Progenitor cell of endocrine pancreas (in vitro differentiated cells): ENCODE measurements at regions not wholly inside any gene's neighbourhood (a gene's known extent, or its start where the extent isn't known, plus 50 kb on each side); places are given as distances from the start of the nearest gene placed in this dataset.

Experiments
- DNase-seq: peaks from one replicate; pipeline ENCODE4 v3.0.0; 2021; ENCODE audit warnings: low spot score; ENCODE audit not compliant: unreplicated experiment
- H3K27ac Mint-ChIP-seq: 2 replicates; pipeline ENCODE4 v1.8.0; 2021; ENCODE audit warnings: mild to moderate bottlenecking, moderate library complexity, mixed read lengths
- H3K27me3 Mint-ChIP-seq: 2 replicates; pipeline ENCODE4 v1.8.0; 2021; ENCODE audit warnings: mixed read lengths
- H3K36me3 Mint-ChIP-seq: 2 replicates; pipeline ENCODE4 v1.8.0; 2022; ENCODE audit warnings: mixed read lengths; ENCODE audit not compliant: insufficient read depth
- H3K4me1 Mint-ChIP-seq: 2 replicates; pipeline ENCODE4 v1.8.0; 2021; ENCODE audit warnings: low read depth, mixed read lengths
- H3K4me3 Mint-ChIP-seq: 2 replicates; pipeline ENCODE4 v1.8.0; 2021; ENCODE audit warnings: low read depth, mild to moderate bottlenecking, moderate library complexity, mixed read lengths
- H3K9me3 Mint-ChIP-seq: 2 replicates; pipeline ENCODE4 v1.8.0; 2021; ENCODE audit warnings: low read depth, mixed read lengths
- TF ChIP-seq, protein P1 (sequence below): fragments of 200-600 bp; sonication (generic); IDR thresholded peaks from one replicate; pipeline ENCODE4 v1.5.0; 2021; ENCODE audit warnings: antibody characterized with exemption, mild to moderate bottlenecking; ENCODE audit not compliant: unreplicated experiment

DNA sequence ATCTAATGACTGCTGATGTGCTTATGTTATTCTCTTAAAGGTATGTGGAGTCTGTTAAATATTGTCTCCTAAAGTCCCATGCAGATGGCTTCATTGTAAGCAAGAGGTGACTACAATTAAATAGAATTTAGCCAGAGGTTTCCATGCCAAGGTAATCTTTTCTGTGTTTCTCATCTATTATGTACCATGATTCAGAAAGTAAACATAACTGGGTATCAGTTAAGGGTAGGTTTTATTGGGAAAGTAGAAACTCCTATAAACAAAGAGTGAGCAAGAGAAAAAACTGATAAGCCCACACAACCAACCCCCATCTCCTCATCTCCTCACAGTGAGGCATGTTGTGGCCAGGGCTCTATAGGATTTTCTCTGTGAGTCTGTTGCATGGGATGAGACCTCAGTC, 611.7 kb downstream of the SNAPC1 start:
- H3K27me3 Mint-ChIP-seq = no peaks in the 10 kb centered on the region
- peaks cover 5% of the 10 kb centered on the region for H3K9me3 Mint-ChIP-seq
- H3K4me3 Mint-ChIP-seq = no peak overlapping the region
- peaks cover 27% of the 10 kb centered on the region for H3K4me1 Mint-ChIP-seq
- TF ChIP-seq, protein P1, sequence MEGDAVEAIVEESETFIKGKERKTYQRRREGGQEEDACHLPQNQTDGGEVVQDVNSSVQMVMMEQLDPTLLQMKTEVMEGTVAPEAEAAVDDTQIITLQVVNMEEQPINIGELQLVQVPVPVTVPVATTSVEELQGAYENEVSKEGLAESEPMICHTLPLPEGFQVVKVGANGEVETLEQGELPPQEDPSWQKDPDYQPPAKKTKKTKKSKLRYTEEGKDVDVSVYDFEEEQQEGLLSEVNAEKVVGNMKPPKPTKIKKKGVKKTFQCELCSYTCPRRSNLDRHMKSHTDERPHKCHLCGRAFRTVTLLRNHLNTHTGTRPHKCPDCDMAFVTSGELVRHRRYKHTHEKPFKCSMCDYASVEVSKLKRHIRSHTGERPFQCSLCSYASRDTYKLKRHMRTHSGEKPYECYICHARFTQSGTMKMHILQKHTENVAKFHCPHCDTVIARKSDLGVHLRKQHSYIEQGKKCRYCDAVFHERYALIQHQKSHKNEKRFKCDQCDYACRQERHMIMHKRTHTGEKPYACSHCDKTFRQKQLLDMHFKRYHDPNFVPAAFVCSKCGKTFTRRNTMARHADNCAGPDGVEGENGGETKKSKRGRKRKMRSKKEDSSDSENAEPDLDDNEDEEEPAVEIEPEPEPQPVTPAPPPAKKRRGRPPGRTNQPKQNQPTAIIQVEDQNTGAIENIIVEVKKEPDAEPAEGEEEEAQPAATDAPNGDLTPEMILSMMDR = no peak
- DNase-seq = no peak
- no peak overlapping the region for H3K27ac Mint-ChIP-seq
- no peaks in the 10 kb centered on the region for H3K36me3 Mint-ChIP-seq

DNA sequence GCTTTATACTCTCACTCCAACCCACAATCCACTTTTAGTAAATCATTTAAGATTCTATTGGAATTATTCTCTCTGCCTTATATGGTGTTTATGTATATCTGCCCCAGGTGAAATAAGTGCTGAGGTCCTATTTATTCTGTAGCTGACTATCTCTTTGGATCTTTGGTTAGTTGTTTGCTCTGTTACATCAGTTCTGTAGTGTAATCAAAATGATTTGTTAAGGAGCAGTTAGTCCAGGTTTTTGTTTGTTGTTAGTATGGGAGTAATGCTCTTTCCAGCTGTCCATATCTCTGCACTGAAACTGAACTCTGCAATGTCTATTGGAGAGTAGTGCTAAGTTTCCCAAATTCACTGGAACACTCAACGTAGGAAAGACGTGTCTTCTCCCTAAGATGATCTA, 615.8 kb downstream of the SNAPC1 start:
- no peaks in the 10 kb centered on the region for H3K36me3 Mint-ChIP-seq
- TF ChIP-seq, protein P1 = no peak
- no peaks in the 10 kb centered on the region for H3K27me3 Mint-ChIP-seq
- no peak overlapping the region for H3K27ac Mint-ChIP-seq
- H3K4me3 Mint-ChIP-seq = no peak overlapping the region
- peaks cover 16% of the 10 kb centered on the region for H3K4me1 Mint-ChIP-seq
- no peak for DNase-seq
- peaks cover 5% of the 10 kb centered on the region for H3K9me3 Mint-ChIP-seq

DNA sequence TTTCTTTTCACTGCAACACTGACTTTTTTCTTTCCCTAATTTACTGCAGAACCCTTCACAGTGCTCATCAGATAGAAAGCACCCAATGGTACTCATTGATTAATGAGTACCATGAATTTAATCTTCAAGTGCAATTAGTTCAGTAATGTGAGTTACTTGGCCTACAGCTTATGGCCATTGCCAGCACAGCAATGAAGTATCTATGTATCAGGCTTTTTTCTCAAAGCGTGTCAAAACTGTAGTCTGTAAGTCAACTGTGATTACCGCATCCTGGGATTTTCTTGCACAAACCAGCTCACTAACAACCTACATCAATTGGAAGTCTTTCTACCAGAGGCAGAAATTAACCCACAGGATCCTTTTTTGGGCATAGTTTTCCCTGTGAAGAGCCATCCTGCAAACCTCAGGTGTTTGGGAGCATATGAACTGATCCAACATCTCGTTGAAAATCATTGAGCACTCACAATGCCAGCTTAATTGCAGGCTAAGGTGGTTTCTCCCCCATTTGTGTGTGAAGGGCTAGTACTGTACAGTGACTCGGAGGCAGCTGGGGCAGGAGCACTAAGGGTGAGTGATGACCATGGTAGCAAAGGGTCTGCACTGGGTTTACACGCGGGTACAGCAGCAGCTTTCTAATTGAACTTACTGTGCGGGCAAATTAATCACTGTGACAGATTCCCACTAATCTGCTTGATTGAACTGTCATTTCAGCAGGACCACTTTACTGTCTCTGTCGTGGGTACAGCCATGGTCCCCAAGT, 619.3 kb downstream of the SNAPC1 start:
- Mint-ChIP-seq H3K27me3 (no peaks in the 10 kb centered on the region), H3K4me3 (no peak overlapping the region), H3K27ac (no peak overlapping the region), H3K9me3 (peaks cover 11% of the 10 kb centered on the region), H3K36me3 (peaks cover 3% of the 10 kb centered on the region), H3K4me1 (peaks cover 10% of the 10 kb centered on the region)
- DNase-seq = no peak
- TF ChIP-seq, protein P1 = no peak

DNA sequence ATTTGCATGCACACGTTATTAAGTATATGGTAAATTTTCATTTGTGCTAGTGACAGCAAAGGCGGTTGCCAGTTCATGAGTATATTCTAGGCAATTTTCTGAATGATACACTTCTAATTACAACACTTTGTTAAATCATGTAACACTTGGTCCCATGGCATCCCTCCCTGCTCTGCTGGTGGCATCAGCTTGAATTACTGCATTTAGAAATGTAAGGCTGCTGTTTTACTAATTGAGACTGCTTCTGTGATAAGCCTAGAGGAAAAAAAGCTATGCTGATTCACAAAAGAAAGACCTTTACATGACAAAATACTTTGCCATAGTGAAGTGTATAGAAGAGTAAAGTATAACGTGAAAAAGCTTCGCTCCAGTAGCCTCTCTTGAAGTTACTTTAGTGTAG, 636.1 kb downstream of the KCNH5 start:
- no peak for DNase-seq
- TF ChIP-seq, protein P1 = no peak
- H3K36me3 Mint-ChIP-seq = no peaks in the 10 kb centered on the region
- H3K27me3 Mint-ChIP-seq = no peaks in the 10 kb centered on the region
- no peak overlapping the region for H3K27ac Mint-ChIP-seq
- no peak overlapping the region for H3K4me3 Mint-ChIP-seq
- H3K9me3 Mint-ChIP-seq = no peaks in the 10 kb centered on the region
- H3K4me1 Mint-ChIP-seq = no peaks in the 10 kb centered on the region

DNA sequence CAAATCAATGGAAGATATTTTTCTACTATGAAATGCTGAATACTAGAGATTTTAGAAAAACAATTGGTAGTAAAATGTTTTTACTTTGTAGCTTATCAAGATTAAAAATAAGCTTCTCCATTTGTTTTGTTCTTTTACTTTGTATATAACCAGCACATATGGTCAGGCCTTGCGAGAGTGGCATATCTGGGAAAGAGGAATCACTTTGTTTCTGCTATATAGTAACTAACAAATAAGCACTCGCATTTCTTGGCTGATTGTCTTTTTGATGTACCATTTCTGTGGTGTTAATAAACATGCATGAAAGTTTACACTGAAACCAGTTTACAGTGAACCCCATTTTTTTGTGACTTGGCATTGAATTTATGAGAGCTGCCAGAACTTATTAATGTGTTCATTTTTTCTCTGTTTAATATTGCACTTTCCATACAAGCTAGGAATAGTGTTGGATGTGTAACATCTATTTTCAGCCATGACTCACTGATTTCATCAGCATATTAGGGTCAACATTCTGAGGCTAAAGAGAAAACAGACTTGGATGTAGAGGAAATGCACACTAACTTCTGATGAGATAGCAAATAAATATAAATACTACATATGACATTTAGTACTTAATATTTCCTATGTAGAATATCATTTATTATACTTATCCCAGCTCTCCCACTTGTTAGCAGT, 635.5 kb downstream of the KCNH5 start:
- H3K4me3 Mint-ChIP-seq = no peak overlapping the region
- no peak for DNase-seq
- TF ChIP-seq, protein P1 = no peak
- H3K4me1 Mint-ChIP-seq = no peaks in the 10 kb centered on the region
- no peak overlapping the region for H3K27ac Mint-ChIP-seq
- no peaks in the 10 kb centered on the region for H3K36me3 Mint-ChIP-seq
- H3K9me3 Mint-ChIP-seq = no peaks in the 10 kb centered on the region
- no peaks in the 10 kb centered on the region for H3K27me3 Mint-ChIP-seq
